ENCODE measurements at regions not wholly inside any gene's neighbourhood (a gene's known extent, or its start where the extent isn't known, plus 50 kb on each side); places are given as distances from the start of the nearest gene placed in this dataset.

DNA sequence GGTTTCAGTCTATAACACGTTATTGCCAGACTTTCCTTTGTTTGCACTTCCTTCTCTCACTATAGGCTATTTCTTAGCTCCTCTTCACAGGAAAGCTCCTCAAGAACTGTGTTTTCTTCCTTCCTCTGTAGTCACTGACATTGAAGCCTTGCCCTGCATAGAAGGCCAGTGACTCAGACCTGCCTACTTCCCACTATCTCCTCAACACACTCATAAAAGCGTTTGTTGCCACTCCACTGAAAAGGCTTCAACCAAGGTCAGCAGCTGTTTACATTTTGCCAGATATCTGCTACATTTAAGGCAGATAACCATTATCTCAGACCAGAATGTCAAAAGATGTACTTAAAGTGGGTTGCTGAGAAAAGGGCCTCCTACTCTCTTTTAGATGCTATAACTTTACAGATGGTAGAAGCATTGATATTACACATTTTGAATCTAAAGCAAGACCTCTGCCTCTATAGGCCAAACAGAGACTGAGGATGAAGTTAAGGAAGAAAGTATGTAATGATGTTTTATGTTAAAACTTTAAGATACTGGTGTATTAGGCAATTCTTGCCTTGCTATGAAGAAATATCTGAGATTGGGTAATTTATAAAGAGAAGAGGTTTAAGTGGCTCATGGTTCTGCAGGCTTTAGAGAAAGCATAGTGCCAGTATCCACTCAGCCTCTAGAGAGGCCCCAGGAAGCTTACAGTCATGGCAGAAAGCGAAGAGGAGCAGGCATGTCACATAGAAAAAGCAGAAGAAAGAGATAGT is 233.3 kb upstream of the FLRT2 start:
- no peaks in the 10 kb centered on the region for H3K36me3 ChIP-seq (ENCODE audit: control insufficient read depth, insufficient read depth, low read length)
- H3K27me3 ChIP-seq (ENCODE audit: control insufficient read depth, insufficient read depth, low read length), result no peaks in the 10 kb centered on the region
- H3K27ac ChIP-seq, result no peak overlapping the region
- no peak overlapping the region for H3K4me3 ChIP-seq (ENCODE audit: low read depth, low read length)
- no peaks in the 10 kb centered on the region for H3K4me1 ChIP-seq
- H3K9me3 ChIP-seq (ENCODE audit: control insufficient read depth, low read length), result no peaks in the 10 kb centered on the region
- no peak overlapping the region for H3K4me2 ChIP-seq (ENCODE audit: low read length)
- H3K9ac ChIP-seq, result no peak overlapping the region
- no peaks in the 10 kb centered on the region for H3K79me2 ChIP-seq
- no peak overlapping the region for H2AFZ ChIP-seq
- TF ChIP-seq, protein P1, sequence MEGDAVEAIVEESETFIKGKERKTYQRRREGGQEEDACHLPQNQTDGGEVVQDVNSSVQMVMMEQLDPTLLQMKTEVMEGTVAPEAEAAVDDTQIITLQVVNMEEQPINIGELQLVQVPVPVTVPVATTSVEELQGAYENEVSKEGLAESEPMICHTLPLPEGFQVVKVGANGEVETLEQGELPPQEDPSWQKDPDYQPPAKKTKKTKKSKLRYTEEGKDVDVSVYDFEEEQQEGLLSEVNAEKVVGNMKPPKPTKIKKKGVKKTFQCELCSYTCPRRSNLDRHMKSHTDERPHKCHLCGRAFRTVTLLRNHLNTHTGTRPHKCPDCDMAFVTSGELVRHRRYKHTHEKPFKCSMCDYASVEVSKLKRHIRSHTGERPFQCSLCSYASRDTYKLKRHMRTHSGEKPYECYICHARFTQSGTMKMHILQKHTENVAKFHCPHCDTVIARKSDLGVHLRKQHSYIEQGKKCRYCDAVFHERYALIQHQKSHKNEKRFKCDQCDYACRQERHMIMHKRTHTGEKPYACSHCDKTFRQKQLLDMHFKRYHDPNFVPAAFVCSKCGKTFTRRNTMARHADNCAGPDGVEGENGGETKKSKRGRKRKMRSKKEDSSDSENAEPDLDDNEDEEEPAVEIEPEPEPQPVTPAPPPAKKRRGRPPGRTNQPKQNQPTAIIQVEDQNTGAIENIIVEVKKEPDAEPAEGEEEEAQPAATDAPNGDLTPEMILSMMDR (IDR thresholded peaks at IDR 0.05), result no peak

DNA sequence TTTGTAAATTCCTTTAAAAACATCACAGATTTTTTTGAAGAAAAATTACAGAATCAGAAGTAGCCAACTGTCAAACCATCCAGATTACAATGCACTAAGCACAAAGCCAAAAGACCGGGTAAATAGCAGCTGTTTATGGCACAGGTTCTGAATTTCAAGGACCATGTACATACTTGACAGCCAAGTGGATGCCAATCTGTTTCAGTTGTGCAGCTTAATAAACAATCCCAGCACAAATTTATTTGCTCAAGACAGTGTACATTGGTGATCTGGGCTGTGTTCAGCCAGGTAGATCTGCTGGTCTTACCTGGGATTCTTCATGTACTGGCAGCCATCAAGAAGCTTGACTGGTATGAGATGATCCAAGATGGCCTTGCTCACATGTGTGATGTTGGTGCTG is 229.8 kb upstream of the FLRT2 start:
- Histone ChIP-seq H3K4me2 (ENCODE audit: low read length) (no peak overlapping the region), H3K4me1 (no peaks in the 10 kb centered on the region)

DNA sequence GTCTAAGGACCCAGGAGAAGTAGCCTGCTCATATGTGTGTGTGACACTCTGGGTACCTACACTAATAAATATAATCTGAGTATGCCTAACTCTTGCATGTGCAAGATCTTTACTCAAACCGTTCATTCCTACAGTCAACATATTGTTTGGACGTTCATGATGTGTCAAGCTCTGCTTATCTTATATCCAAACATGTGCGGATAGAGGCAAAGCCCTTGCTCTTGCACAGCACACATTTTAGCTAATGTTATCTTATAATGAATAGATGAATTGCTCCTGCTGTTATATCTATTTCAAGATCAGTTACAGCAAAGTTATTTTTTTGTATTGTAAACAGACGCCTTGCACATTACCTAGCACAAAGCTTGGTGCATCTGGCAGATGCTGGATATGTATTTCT is 228.4 kb upstream of the FLRT2 start:
- no peak overlapping the region for H3K9ac ChIP-seq
- no peaks in the 10 kb centered on the region for H3K4me1 ChIP-seq
- H3K27me3 ChIP-seq (ENCODE audit: control insufficient read depth, insufficient read depth, low read length), result no peaks in the 10 kb centered on the region
- no peaks in the 10 kb centered on the region for H3K9me3 ChIP-seq (ENCODE audit: control insufficient read depth, low read length)
- H3K27ac ChIP-seq, result no peak overlapping the region
- no peaks in the 10 kb centered on the region for H3K79me2 ChIP-seq
- H2AFZ ChIP-seq, result no peak overlapping the region
- H3K4me3 ChIP-seq (ENCODE audit: low read depth, low read length), result no peak overlapping the region
- H3K4me2 ChIP-seq (ENCODE audit: low read length), result no peak overlapping the region
- TF ChIP-seq, protein P1 (IDR thresholded peaks at IDR 0.05), result no peak
- no peaks in the 10 kb centered on the region for H3K36me3 ChIP-seq (ENCODE audit: control insufficient read depth, insufficient read depth, low read length)

More for the DNA sequence above, 229.8 kb upstream of the FLRT2 start:
- Histone ChIP-seq H3K27me3 (ENCODE audit: control insufficient read depth, insufficient read depth, low read length) (no peaks in the 10 kb centered on the region), H3K36me3 (ENCODE audit: control insufficient read depth, insufficient read depth, low read length) (no peaks in the 10 kb centered on the region), H3K9ac (no peak overlapping the region), H3K27ac (no peak overlapping the region), H3K79me2 (no peaks in the 10 kb centered on the region), H3K4me3 (ENCODE audit: low read depth, low read length) (no peak overlapping the region), H3K9me3 (ENCODE audit: control insufficient read depth, low read length) (no peaks in the 10 kb centered on the region), H2AFZ (no peak overlapping the region)
- TF ChIP-seq, protein P1 (IDR thresholded peaks at IDR 0.05), result no peak

DNA sequence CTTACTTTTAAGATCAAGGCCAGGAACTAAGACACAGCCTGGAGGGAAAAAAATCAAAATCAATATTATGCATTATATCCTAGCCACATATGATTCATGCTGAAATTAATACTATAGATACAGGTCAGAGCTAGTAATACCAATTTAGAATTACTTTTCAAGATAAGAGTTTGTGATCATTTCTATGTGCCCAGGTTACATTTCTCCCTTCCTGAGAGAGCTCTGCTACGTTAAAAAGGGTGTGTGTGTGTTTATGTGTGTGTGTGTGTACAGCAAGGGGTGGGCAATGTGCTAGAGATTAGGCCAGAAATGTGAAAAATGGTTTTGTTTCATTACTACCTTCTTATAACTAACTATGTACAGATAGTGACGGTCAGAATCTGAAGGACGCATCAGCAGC is 223.9 kb upstream of the FLRT2 start:
- no peak overlapping the region for H2AFZ ChIP-seq
- H3K27me3 ChIP-seq (ENCODE audit: control insufficient read depth, insufficient read depth, low read length), result no peaks in the 10 kb centered on the region
- no peak overlapping the region for H3K9ac ChIP-seq
- no peaks in the 10 kb centered on the region for H3K36me3 ChIP-seq (ENCODE audit: control insufficient read depth, insufficient read depth, low read length)
- no peaks in the 10 kb centered on the region for H3K4me1 ChIP-seq
- no peak overlapping the region for H3K4me3 ChIP-seq (ENCODE audit: low read depth, low read length)
- TF ChIP-seq, protein P1 (IDR thresholded peaks at IDR 0.05), result no peak
- no peak overlapping the region for H3K4me2 ChIP-seq (ENCODE audit: low read length)
- no peak overlapping the region for H3K27ac ChIP-seq
- H3K9me3 ChIP-seq (ENCODE audit: control insufficient read depth, low read length), result no peaks in the 10 kb centered on the region
- H3K79me2 ChIP-seq, result no peaks in the 10 kb centered on the region
